ENCODE measurements at regions not wholly inside any gene's neighbourhood (a gene's known extent, or its start where the extent isn't known, plus 50 kb on each side); places are given as distances from the start of the nearest gene placed in this dataset.
A peak's percentile ranks its signal among the peaks of the same experiment; 100 is the strongest.

- no peaks in the 10 kb centered on the region for H3K36me3 ChIP-seq
- no peaks in the 10 kb centered on the region for H3K4me1 ChIP-seq
- no peak overlapping the region for H3K27ac ChIP-seq
- FAIRE-seq (no peak), DNase-seq (no peak), ATAC-seq (no peak)
- no peaks in the 10 kb centered on the region for H3K9me3 ChIP-seq
- intact Hi-C loops (cut with DNase I), result no loop called here
- WGBS, 2 donors, result 51 to 53% methylated on average over 9 of the region's 9 CpGs
- no peak for TF ChIP-seq CTCF (IDR thresholded peaks at IDR 0.05)
- H3K4me3 ChIP-seq, result no peak overlapping the region
- no peaks in the 10 kb centered on the region for H3K27me3 ChIP-seq
These were observed 364.4 kb downstream of the ZNF521 start for GRCh38 chr18:24987303-24988252.

GRCh38 chr18:24988253-24988840 lies 363.6 kb downstream of the ZNF521 start:
- no peaks in the 10 kb centered on the region for H3K36me3 ChIP-seq
- DNase-seq (no peak), ATAC-seq (peak in 1 of 4 donors; percentile 53), FAIRE-seq (no peak)
- H3K4me1 ChIP-seq, result no peaks in the 10 kb centered on the region
- intact Hi-C loops (cut with DNase I), result no loop called here
- 49 to 60% methylated on average over 7 of the region's 7 CpGs for WGBS, 2 donors
- H3K4me3 ChIP-seq, result no peak overlapping the region
- H3K27ac ChIP-seq, result no peak overlapping the region
- no peaks in the 10 kb centered on the region for H3K9me3 ChIP-seq
- TF ChIP-seq CTCF (IDR thresholded peaks at IDR 0.05), result no peak
- H3K27me3 ChIP-seq, result no peaks in the 10 kb centered on the region

- TF ChIP-seq CTCF (IDR thresholded peaks at IDR 0.05), result no peak
- no peaks in the 10 kb centered on the region for H3K27me3 ChIP-seq
- H3K36me3 ChIP-seq, result no peaks in the 10 kb centered on the region
- DNase-seq (no peak), ATAC-seq (no peak), FAIRE-seq (no peak)
- intact Hi-C loops (cut with DNase I), result no loop called here
- no peaks in the 10 kb centered on the region for H3K4me1 ChIP-seq
- no peak overlapping the region for H3K27ac ChIP-seq
- WGBS, 2 donors, result 59 to 63% methylated on average over 7 of the region's 7 CpGs
- no peaks in the 10 kb centered on the region for H3K9me3 ChIP-seq
- no peak overlapping the region for H3K4me3 ChIP-seq
These were observed 362.0 kb downstream of the ZNF521 start for GRCh38 chr18:24989760-24990593.

GRCh38 chr18:24990671-24991134 lies 361.3 kb downstream of the ZNF521 start:
- no peak overlapping the region for H3K27ac ChIP-seq

More at GRCh38 chr18:24990671-24991134, 361.3 kb downstream of the ZNF521 start:
- Histone ChIP-seq H3K36me3 (no peaks in the 10 kb centered on the region), H3K9me3 (no peaks in the 10 kb centered on the region), H3K27me3 (no peaks in the 10 kb centered on the region), H3K4me1 (no peaks in the 10 kb centered on the region), H3K4me3 (no peak overlapping the region)
- DNase-seq (no peak), ATAC-seq (no peak), FAIRE-seq (no peak)
- WGBS, 2 donors, result 52 to 63% methylated on average over 5 of the region's 5 CpGs
- TF ChIP-seq CTCF (IDR thresholded peaks at IDR 0.05), result no peak
- intact Hi-C loops (cut with DNase I), result no loop called here
